ENCODE measurements at regions not wholly inside any gene's neighbourhood (a gene's known extent, or its start where the extent isn't known, plus 50 kb on each side); places are given as distances from the start of the nearest gene placed in this dataset.

DNA sequence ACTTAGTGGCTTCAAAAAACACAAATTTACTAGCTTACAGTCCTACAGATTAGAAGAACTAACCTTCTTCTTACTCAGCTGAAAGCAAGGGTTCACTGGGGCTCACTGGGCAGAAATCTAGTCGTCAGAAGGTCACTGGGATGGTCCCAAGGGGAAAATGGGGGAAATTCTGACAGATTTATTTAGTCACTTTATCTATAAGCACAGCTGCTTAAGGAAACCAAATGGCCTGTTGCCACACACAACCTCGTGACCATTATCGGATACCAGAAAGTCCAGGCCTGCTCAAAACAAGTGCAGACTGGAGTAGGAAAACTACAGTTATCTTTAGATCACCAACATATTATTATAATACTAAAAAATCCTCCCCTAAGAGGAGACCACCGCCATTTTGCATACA, 374.6 kb upstream of the ASIC2 start:
- Histone ChIP-seq H3K27ac (ENCODE audit: insufficient read depth, low read length) (no peak overlapping the region), H2AFZ (ENCODE audit: low read length) (no peak overlapping the region), H3K79me2 (ENCODE audit: control insufficient read depth, insufficient read depth, low read length) (no peaks in the 10 kb centered on the region), H3K9me3 (ENCODE audit: control insufficient read depth, insufficient read depth, low read depth, low read length) (no peaks in the 10 kb centered on the region), H4K20me1 (ENCODE audit: control insufficient read depth, extremely low read depth, insufficient read depth, low read length) (no peaks in the 10 kb centered on the region), H3K4me1 (ENCODE audit: control insufficient read depth, extremely low read depth, insufficient read depth, low read length) (no peaks in the 10 kb centered on the region), H3K4me2 (ENCODE audit: extremely low read depth, insufficient read depth, low read length) (no peak overlapping the region), H3K36me3 (ENCODE audit: control insufficient read depth, insufficient read depth, low read length) (no peaks in the 10 kb centered on the region), H3K4me3 (replicated peaks in 1 of 4; ENCODE audit: control extremely low read depth in 1 of 4, insufficient read depth in 1 of 4, low read depth in 3 of 4, low read length in 4 of 4) (no peak overlapping the region), H3K27me3 (ENCODE audit: control insufficient read depth, insufficient read depth, low read length) (no peaks in the 10 kb centered on the region), H3K9ac (ENCODE audit: insufficient read depth, low read length) (no peak overlapping the region)
- DNase-seq (ENCODE audit: low read depth in 2 of 2) = no peak
- TF ChIP-seq, protein P1, sequence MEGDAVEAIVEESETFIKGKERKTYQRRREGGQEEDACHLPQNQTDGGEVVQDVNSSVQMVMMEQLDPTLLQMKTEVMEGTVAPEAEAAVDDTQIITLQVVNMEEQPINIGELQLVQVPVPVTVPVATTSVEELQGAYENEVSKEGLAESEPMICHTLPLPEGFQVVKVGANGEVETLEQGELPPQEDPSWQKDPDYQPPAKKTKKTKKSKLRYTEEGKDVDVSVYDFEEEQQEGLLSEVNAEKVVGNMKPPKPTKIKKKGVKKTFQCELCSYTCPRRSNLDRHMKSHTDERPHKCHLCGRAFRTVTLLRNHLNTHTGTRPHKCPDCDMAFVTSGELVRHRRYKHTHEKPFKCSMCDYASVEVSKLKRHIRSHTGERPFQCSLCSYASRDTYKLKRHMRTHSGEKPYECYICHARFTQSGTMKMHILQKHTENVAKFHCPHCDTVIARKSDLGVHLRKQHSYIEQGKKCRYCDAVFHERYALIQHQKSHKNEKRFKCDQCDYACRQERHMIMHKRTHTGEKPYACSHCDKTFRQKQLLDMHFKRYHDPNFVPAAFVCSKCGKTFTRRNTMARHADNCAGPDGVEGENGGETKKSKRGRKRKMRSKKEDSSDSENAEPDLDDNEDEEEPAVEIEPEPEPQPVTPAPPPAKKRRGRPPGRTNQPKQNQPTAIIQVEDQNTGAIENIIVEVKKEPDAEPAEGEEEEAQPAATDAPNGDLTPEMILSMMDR (conservative IDR thresholded peaks at IDR 0.05 in 1 of 2, IDR thresholded peaks at IDR 0.05 in 1 of 2; ENCODE audit: low read depth in 1 of 2, low read length in 2 of 2) = no peak
- TF ChIP-seq EZH2 (IDR thresholded peaks at IDR 0.05; ENCODE audit: low read length, missing control alignments) = no peak

DNA sequence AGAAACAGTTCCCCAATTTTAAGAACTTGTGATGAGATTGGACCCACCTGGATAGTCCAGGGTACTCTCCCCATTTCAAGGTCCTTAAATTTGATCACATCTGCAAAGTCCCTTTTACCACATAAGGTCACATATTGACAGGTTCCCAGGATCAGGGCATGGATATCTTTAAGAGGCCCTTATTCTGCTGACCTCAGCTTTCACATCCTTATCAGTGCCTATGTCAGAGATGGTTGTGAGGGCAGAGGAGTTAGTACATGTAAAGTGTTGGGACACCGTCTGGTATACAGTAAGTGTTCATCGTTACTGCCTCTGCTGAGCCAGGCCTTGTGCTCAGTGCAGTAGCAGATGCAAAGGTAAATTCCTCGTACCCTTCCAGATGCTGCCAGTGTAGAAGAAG, 375.4 kb upstream of the ASIC2 start:
- Histone ChIP-seq H3K9ac (ENCODE audit: insufficient read depth, low read length) (no peak overlapping the region), H4K20me1 (ENCODE audit: control insufficient read depth, extremely low read depth, insufficient read depth, low read length) (no peaks in the 10 kb centered on the region), H3K9me3 (ENCODE audit: control insufficient read depth, insufficient read depth, low read depth, low read length) (no peaks in the 10 kb centered on the region), H2AFZ (ENCODE audit: low read length) (no peak overlapping the region), H3K36me3 (ENCODE audit: control insufficient read depth, insufficient read depth, low read length) (no peaks in the 10 kb centered on the region), H3K27ac (ENCODE audit: insufficient read depth, low read length) (no peak overlapping the region), H3K4me2 (ENCODE audit: extremely low read depth, insufficient read depth, low read length) (no peak overlapping the region), H3K79me2 (ENCODE audit: control insufficient read depth, insufficient read depth, low read length) (no peaks in the 10 kb centered on the region), H3K27me3 (ENCODE audit: control insufficient read depth, insufficient read depth, low read length) (no peaks in the 10 kb centered on the region), H3K4me1 (ENCODE audit: control insufficient read depth, extremely low read depth, insufficient read depth, low read length) (no peaks in the 10 kb centered on the region), H3K4me3 (replicated peaks in 1 of 4; ENCODE audit: control extremely low read depth in 1 of 4, insufficient read depth in 1 of 4, low read depth in 3 of 4, low read length in 4 of 4) (no peak overlapping the region)
- TF ChIP-seq, protein P1 (conservative IDR thresholded peaks at IDR 0.05 in 1 of 2, IDR thresholded peaks at IDR 0.05 in 1 of 2; ENCODE audit: low read depth in 1 of 2, low read length in 2 of 2) = no peak
- TF ChIP-seq EZH2 (IDR thresholded peaks at IDR 0.05; ENCODE audit: low read length, missing control alignments) = no peak
- no peak for DNase-seq (ENCODE audit: low read depth in 2 of 2)

DNA sequence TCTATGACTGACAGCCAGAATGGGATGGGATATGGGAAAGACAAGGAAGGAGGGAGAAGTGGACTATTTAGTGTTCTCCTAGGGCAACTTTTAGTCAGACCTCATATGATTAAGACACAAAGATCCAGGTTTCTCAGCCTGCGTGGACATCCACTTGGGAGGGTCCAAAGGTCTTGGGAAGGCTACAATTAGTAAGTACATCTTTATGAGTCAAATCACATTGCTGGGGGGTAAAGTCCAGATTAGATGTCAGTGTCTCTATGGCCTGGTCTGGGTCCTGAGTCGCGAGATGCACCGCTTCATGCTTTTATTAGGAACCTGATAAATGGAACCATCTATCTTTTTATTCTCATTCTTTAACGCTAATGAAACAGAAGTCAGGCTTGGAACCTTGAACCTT, 378.4 kb upstream of the ASIC2 start:
- Histone ChIP-seq H3K4me1 (ENCODE audit: control insufficient read depth, extremely low read depth, insufficient read depth, low read length) (no peaks in the 10 kb centered on the region), H3K36me3 (ENCODE audit: control insufficient read depth, insufficient read depth, low read length) (no peaks in the 10 kb centered on the region), H2AFZ (ENCODE audit: low read length) (no peak overlapping the region), H3K4me2 (ENCODE audit: extremely low read depth, insufficient read depth, low read length) (no peak overlapping the region), H3K4me3 (replicated peaks in 1 of 4; ENCODE audit: control extremely low read depth in 1 of 4, insufficient read depth in 1 of 4, low read depth in 3 of 4, low read length in 4 of 4) (no peak overlapping the region), H3K9ac (ENCODE audit: insufficient read depth, low read length) (no peak overlapping the region), H4K20me1 (ENCODE audit: control insufficient read depth, extremely low read depth, insufficient read depth, low read length) (no peaks in the 10 kb centered on the region), H3K27me3 (ENCODE audit: control insufficient read depth, insufficient read depth, low read length) (no peaks in the 10 kb centered on the region), H3K27ac (ENCODE audit: insufficient read depth, low read length) (no peak overlapping the region), H3K79me2 (ENCODE audit: control insufficient read depth, insufficient read depth, low read length) (no peaks in the 10 kb centered on the region), H3K9me3 (ENCODE audit: control insufficient read depth, insufficient read depth, low read depth, low read length) (no peaks in the 10 kb centered on the region)
- DNase-seq (ENCODE audit: low read depth in 2 of 2) = no peak
- TF ChIP-seq, protein P1 (conservative IDR thresholded peaks at IDR 0.05 in 1 of 2, IDR thresholded peaks at IDR 0.05 in 1 of 2; ENCODE audit: low read depth in 1 of 2, low read length in 2 of 2) = no peak

Data from fibroblast of lung (primary cell).